ENCODE measurements at regions not wholly inside any gene's neighbourhood (a gene's known extent, or its start where the extent isn't known, plus 50 kb on each side); places are given as distances from the start of the nearest gene placed in this dataset.

DNA sequence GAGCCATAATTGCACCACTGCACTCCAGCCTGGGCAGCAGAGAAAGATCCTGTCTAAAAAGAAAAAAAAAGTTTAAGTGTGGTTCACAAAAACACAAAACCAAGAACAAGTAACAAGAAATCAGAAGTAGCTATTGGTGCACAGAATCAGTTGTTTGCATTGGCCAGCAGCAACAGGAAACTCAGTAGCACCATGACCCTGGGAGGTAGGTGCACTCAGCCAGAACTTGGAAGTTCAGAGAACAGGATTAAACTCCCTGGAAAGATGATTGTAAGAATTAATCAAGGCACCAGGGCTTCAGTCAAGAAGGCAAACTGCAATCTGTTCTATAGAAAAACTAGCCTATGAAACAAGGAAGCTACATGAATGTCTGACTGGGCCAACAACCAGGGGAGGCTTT is 267.9 kb downstream of the COL12A1 start:
- TF ChIP-seq, protein P1, sequence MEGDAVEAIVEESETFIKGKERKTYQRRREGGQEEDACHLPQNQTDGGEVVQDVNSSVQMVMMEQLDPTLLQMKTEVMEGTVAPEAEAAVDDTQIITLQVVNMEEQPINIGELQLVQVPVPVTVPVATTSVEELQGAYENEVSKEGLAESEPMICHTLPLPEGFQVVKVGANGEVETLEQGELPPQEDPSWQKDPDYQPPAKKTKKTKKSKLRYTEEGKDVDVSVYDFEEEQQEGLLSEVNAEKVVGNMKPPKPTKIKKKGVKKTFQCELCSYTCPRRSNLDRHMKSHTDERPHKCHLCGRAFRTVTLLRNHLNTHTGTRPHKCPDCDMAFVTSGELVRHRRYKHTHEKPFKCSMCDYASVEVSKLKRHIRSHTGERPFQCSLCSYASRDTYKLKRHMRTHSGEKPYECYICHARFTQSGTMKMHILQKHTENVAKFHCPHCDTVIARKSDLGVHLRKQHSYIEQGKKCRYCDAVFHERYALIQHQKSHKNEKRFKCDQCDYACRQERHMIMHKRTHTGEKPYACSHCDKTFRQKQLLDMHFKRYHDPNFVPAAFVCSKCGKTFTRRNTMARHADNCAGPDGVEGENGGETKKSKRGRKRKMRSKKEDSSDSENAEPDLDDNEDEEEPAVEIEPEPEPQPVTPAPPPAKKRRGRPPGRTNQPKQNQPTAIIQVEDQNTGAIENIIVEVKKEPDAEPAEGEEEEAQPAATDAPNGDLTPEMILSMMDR (IDR thresholded peaks at IDR 0.05; ENCODE audit: insufficient read depth, missing control alignments), result no peak
- FAIRE-seq, result no peak
- no peak for DNase-seq (ENCODE audit: insufficient read length, low spot score)

DNA sequence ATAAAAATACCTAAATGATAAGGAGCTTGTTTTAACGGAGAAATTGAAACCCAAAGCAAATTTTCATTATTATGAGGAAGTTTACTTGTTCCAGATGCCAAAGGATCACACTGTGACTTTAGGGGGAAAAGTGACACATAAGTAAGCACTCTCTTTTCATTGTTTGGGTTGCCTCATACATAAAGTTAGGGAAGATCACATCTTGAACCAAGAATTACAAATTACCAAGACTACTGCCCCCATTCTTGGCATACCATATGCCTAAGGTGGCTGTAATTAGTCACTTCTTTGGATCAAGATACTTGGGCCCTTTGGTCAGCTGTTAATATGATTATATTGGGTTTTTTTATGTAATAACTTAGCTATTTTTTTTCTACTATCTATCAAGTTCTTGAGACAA is 269.0 kb downstream of the COL12A1 start:
- TF ChIP-seq, protein P1 (IDR thresholded peaks at IDR 0.05; ENCODE audit: insufficient read depth, missing control alignments), result no peak
- FAIRE-seq, result no peak
- no peak for DNase-seq (ENCODE audit: insufficient read length, low spot score)

DNA sequence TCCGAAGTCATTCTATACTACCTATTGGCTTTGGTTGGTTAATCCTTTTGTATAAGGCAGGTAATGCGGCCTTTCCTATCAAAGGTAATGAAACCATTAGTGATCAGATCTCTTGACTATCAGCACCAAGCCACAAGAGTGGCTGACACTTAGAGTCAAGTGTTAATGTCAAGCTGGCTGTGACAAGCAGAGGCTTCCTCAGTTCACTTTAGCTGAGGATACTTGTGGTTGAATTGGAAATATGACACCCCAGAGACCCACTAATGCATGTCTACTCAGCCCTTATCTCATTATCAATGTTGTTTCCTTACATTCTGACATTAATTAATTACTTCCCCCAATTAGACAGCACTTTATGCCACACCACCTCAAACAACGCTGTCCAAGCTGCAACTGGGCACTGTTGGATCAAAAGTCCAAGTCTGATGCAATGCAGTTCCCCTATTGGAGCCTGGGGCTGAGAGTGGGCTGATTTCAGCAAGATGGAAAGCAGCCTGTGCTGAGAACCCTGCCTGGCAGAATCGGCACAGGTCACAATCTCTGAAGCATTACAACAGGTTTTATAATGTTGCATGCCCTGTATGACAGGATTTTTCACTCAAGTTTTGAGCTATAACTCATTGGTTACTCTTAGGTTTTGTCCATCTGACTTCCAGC is 273.5 kb downstream of the COL12A1 start:
- FAIRE-seq, result no peak
- DNase-seq (ENCODE audit: insufficient read length, low spot score), result no peak
- TF ChIP-seq, protein P1 (IDR thresholded peaks at IDR 0.05; ENCODE audit: insufficient read depth, missing control alignments), result no peak

DNA sequence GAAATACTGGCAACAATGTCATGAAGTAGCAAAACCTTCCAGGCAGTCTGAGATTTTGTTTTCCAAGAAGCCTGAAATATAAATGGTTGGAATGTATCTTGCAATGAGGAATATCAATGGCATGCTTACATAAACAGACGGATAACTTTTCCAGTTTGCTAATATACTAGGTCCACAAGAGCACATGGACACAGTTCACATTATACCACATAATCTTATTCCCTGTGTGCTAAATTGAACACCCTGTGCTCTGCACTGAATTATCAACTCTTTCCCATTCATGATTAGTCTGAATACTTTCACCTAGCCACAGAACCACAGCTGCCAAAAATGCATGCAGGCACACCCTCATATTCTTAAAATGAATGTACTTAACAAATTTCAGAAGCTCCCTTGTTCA is 274.3 kb downstream of the COL12A1 start:
- FAIRE-seq (no peak), DNase-seq (ENCODE audit: insufficient read length, low spot score) (no peak)
- TF ChIP-seq, protein P1 (IDR thresholded peaks at IDR 0.05; ENCODE audit: insufficient read depth, missing control alignments), result no peak

DNA sequence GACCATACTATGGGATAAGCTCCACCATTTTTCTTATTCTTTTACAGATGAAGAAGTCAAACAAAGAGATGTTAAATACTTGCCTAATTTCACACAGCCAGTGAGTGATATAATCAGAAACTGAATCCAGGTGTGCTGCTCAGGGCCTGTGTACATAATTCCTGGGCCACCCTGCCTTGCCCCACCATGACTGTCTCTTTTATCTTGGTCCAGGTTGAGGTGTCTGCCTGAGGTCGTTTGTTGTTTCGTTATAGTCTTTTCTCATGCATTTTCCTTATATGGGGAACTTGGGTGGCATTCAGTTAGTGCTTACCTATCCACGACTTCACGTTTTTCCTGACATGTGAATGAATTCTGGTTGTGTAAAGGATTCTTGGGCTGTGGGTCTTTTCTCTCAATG is 277.6 kb downstream of the COL12A1 start:
- no peak for FAIRE-seq
- DNase-seq (ENCODE audit: insufficient read length, low spot score), result no peak
- TF ChIP-seq, protein P1 (IDR thresholded peaks at IDR 0.05; ENCODE audit: insufficient read depth, missing control alignments), result no peak

DNA sequence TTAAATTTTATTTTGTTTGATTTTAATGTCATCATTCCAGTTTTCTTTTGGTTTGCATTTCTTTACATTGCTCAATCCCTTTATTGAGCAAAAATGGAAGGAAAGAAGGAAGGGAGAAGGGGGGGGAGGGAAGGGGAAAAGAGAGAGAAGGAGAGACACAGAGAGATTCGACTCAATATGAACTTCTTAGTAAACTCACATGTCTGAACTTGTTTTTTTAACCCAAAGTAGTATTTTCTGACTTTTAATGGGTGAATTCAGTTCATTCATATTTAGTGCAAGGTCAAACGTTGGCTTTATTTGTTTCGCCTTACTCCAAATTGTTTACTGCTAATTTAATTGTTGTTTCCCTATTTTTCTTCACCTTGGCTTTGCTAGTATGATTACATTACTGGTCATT is 278.6 kb downstream of the COL12A1 start:
- no peak for DNase-seq (ENCODE audit: insufficient read length, low spot score)
- TF ChIP-seq, protein P1 (IDR thresholded peaks at IDR 0.05; ENCODE audit: insufficient read depth, missing control alignments), result no peak
- FAIRE-seq, result no peak

DNA sequence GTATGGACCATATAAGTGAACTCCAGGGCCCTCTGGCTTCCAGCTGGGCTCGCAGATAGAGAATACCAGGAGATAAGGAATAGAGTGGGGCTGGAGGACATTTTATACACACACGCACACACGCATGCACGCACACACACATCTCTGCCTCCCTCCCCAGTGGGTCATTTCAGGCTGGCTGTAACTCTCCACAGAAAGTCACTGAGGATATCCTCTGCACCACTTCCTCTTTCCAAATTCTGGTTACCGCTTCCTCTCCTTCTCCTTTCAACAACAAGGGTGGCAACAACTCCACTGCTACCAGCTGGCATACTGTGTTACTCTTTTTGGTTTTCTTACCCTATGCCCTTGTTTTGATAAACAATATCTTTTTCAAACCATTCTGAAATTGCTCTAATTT is 280.2 kb downstream of the COL12A1 start:
- TF ChIP-seq, protein P1 (IDR thresholded peaks at IDR 0.05; ENCODE audit: insufficient read depth, missing control alignments), result no peak
- DNase-seq (ENCODE audit: insufficient read length, low spot score) (no peak), FAIRE-seq (no peak)

Measured in D721Med (cell line).